Activated CD8-positive, alpha-beta memory T cell treated with anti-CD3 and anti-CD28 coated beads, Interleukin-2, amount 50 U/mL, for 24 hours (primary cell): ENCODE measurements at regions not wholly inside any gene's neighbourhood (a gene's known extent, or its start where the extent isn't known, plus 50 kb on each side); places are given as distances from the start of the nearest gene placed in this dataset.
"Not testable (repeated sequence)": the region's sequence is repeated elsewhere in the genome, so short reads cannot be mapped to it uniquely, and the experiment has no call there.

ENCODE experiments used
- DNase-seq: peaks from one replicate; pipeline ENCODE4 v3.0.0-alpha.2; 2020; ENCODE audit errors: extremely low read depth

GRCh38 chr16:51854401-51854951 lies 692.5 kb downstream of the TOX3 start:
- no peak for DNase-seq

GRCh38 chr16:51853586-51853985 lies 693.4 kb downstream of the TOX3 start:
- no peak for DNase-seq

- DNase-seq = no peak
Measured at GRCh38 chr16:51852892-51853291, 694.1 kb downstream of the TOX3 start.

GRCh38 chr16:51851111-51851510 lies 695.8 kb downstream of the TOX3 start:
- DNase-seq = no peak

- DNase-seq = no peak
Measured at GRCh38 chr16:51849715-51850114, 697.2 kb downstream of the TOX3 start.

- DNase-seq = no peak
Measured at GRCh38 chr16:51845586-51846305, 694.7 kb upstream of the SALL1 start.

GRCh38 chr16:51839727-51840462 lies 688.8 kb upstream of the SALL1 start:
- DNase-seq = no peak

- no peak for DNase-seq
Measured at GRCh38 chr16:51834794-51835193, 683.7 kb upstream of the SALL1 start.

GRCh38 chr16:51834133-51834532 lies 683.1 kb upstream of the SALL1 start:
- DNase-seq = no peak

- no peak for DNase-seq
Measured at GRCh38 chr16:51831595-51832367, 680.7 kb upstream of the SALL1 start.

GRCh38 chr16:51831034-51831433 lies 680.0 kb upstream of the SALL1 start:
- DNase-seq = not testable (repeated sequence)

GRCh38 chr16:51825779-51826178 lies 674.7 kb upstream of the SALL1 start:
- no peak for DNase-seq

- no peak for DNase-seq
Measured at GRCh38 chr16:51822471-51822870, 671.4 kb upstream of the SALL1 start.

- DNase-seq = no peak
Measured at GRCh38 chr16:51821527-51821926, 670.5 kb upstream of the SALL1 start.

GRCh38 chr16:51820176-51820575 lies 669.1 kb upstream of the SALL1 start:
- DNase-seq = no peak

GRCh38 chr16:51818342-51818944 lies 667.4 kb upstream of the SALL1 start:
- DNase-seq = no peak

- no peak for DNase-seq
Measured at GRCh38 chr16:51816929-51817328, 665.9 kb upstream of the SALL1 start.

GRCh38 chr16:51815523-51815922 lies 664.5 kb upstream of the SALL1 start:
- DNase-seq = no peak

- DNase-seq = no peak
Measured at GRCh38 chr16:51814617-51815016, 663.5 kb upstream of the SALL1 start.

GRCh38 chr16:51813609-51814008 lies 662.5 kb upstream of the SALL1 start:
- no peak for DNase-seq

GRCh38 chr16:51812945-51813344 lies 661.9 kb upstream of the SALL1 start:
- no peak for DNase-seq

GRCh38 chr16:51807551-51807950 lies 656.5 kb upstream of the SALL1 start:
- DNase-seq = no peak
